Fibroblast of the conjunctiva (primary cell): ENCODE measurements at regions not wholly inside any gene's neighbourhood (a gene's known extent, or its start where the extent isn't known, plus 50 kb on each side); places are given as distances from the start of the nearest gene placed in this dataset.
"Not testable (repeated sequence)": the region's sequence is repeated elsewhere in the genome, so short reads cannot be mapped to it uniquely, and the experiment has no call there.

Experiments
- DNase-seq: peaks from one replicate; pipeline ENCODE4 v3.0.0-alpha.2; 2010; ENCODE audit warnings: low read depth

DNA sequence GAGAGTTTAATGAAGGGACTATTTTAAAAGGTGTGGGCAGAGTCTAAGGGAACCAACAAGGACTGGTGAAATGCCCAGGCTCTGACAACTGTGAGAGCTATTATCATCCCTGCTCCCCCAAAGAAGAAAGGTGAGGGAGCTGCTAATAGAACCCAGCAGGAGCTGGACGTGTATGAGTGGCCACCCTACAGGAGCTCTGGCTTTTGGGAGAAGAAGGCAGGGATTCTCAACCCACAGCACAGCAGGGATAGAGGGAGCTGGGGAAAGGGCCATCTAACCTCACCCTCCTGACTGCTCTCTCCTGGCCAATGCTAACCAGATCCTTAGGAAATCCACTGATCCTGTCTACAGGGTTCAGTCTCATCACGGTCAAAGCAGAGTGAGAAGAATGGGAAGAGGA is 57.1 kb downstream of the GRIN2B start:
- DNase-seq = no peak

DNA sequence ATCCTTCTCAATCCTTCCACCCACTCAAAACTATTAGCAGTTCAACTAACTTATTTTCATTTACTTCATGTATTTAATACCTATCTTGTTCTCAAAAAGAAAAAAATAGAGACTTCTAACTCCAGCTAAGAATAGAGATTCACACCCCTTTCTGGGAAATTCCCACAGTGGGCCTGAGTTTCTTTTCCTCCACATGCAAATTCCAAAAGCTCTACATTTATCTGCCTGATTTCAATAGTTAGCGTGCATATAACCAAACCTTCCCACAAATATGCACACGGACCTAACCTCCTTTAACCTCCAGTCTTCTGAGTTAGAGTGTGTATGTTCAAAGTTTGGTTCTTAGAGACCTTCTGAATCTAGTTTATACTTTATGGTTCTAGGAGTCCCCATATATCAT is 62.5 kb downstream of the GRIN2B start:
- no peak for DNase-seq

DNA sequence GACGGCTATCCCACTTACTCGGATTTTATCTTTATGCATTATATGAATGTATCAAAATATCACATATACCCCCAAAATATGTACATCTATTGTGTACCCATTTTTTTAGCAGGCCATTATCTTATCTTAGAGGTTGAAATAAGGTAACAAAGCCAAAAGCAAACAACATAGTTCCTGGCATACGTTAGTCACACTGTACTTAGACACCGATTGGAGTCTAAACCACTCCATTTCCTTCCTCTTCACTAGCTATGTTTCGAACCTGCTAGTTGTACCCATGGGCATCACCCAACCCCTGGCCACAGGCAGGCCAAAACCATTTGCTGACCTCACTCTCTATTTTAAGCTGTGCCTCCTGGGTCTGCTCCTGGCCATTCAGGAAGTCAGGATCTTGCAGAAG is 66.3 kb downstream of the GRIN2B start:
- DNase-seq = no peak

DNA sequence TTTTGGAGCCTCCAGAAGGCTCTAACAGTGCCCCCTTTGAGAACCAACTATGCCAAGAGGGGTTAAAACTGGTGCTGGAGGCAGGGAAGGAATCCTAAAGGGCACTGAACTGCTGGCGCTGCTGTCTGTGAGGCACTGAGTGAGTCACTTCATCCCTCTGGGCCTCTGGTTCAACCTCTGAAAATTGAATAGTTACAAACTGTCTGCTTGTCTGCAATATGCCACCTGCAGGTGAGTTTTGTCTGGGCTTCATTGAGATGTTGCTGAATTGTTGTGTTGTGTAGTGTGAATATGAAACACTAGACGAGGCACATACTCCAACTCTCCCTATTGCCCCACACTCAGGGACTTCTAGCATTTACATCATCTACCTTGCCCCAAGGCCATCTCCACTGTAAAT is 68.0 kb downstream of the GRIN2B start:
- no peak for DNase-seq

DNA sequence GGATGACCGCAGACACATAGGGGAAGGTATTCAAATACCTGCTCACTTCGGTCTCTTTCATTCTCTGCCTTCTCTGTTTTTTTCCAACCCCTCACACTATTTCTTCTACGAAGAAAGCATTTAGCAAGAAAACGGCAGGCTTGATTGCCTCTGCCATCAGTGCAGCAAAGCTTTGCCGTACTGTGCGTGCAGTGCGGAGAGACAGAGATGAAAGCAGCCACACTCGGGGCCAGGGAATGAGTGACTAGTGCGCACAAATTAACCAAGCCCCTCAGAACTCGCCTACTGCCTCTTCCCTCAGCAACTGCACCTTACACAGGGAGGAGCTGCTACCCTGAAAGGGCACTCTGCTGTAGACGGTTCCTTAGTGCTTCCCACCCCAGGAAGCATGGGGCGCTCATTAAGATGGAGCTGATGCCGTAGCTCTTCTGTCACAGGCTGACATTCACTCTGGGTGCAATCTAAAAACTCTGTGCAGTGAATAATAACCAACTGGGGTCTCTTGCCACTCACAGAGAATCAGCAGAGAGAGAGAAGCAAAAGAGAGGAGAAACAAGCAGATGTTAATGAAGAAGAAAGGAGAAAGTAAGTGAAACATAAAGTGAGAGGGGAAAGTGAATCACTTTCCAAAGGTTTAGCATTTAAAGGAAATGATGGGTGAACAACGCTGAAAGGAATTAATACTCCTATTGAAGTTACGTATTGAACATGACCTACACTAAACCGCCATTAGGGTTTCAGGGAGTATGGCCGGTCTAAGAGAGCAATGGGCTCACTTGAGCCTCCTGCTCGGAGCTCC is 69.4 kb downstream of the GRIN2B start:
- no peak for DNase-seq

DNA sequence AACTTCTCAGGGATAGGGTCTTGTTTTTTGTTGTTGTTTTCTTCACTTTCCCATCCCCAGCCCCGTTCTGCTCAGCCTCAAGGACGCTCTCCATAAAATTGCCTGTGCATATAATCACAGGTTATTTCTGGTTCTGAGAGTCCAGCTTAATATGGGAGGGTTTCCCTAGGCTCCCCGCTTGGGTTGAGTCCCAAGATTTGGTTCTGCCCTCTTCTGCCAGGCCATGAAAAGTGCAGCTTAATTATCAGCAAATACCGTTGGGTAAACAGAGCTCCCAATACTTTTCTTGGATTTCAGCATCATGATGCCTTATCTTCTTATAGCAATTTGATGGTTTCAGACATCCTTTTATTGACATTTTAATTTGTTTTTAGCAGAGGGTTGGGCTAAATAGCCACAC is 75.6 kb downstream of the GRIN2B start:
- no peak for DNase-seq

DNA sequence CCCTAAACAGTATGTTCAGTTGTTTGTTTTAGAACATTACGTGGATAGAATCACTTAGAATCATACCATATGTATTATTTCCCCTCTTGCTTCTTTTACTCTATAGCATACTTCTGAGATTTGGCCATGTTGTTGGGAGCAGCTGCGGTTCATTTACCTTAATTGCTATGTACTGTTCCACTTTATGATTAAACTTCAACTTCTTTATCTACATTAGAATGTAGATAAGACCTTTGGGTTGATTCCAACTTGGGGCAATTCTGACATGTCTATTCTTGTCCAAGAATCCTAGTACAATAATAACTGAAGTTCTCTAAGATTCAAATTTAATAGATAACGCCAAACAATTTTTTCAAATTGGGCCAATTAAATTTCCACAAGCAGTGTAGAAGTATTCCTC is 80.7 kb downstream of the GRIN2B start:
- DNase-seq = no peak

DNA sequence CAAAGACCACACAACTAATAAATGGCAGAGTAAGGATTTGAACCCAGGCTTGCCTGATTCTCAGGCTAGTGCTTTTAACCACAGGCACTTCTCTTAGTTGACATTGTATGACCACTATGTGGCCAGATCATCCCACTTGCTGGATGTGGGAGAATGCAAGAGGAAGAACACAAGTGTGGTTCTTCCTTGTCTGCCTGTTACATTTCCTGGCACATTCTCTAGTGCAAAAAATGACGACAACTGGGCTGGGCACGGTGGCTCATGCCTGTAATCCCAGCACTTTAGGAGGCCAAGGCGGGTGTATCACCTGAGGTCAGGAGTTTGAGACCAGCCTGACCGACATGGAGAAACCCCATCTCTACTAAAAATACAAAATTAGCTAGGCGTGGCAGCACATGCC is 83.0 kb downstream of the GRIN2B start:
- DNase-seq = not testable (repeated sequence)

DNA sequence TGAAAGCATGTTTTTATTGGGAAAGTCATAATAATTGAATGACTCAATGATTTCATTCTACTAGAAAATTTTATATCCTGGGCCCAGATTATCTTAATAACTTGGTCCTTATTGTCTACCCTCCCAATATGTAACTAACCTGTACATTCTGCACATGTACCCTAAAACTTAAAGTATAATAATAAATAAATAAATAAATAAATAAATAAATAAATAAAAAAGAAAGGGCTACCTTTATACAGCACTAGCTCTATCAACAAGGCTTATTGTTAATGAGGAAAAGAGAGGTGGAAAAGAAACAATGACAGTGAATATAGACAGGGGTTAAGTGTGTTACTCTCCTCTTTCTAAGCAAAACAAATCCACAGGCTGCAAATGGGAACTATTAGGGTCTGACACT is 83.6 kb downstream of the GRIN2B start:
- DNase-seq = no peak

DNA sequence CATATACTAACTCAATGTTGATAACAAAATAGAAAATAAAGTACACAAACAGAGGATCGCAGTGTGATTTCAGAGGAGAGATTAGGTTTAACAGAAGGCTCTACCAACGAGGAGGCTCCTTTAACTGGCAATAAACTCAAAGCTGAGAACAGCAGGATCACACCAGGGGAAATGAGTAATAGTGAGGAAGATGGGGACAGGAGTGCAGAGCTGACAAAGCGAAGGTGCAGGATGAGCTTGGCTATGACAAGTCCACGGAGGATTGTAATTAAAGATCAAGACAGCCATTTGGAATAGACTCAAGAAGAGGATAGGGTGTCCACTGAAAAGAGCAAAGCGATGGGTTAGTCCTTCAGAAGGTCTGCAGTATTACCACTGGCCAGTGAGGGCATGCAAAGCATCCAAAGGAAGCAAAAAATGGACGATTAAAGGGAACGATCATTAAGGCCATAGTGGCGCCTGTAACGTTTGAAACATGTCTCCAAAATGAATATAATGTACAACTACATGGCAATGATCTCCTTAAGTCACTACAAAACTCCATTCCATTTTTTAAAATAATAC is 85.3 kb downstream of the GRIN2B start:
- no peak for DNase-seq

DNA sequence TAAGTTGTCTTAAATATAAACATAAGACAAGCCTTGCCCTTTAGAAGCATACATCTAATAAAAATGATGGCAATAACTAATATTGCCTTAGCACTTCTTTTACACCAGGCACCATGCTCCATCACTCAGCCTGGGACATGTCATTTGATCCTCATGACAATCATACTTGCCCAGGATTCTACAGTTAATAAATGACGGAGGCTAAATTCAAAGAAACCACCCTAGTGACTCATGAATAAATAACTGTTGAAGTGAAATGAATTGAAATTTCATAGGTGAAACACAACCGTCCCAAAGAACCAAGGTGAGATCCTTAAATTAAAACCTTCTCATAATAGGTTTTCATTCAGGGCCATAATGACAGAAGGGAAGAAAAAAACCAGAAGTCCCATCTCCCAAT is 89.5 kb downstream of the GRIN2B start:
- DNase-seq = no peak

DNA sequence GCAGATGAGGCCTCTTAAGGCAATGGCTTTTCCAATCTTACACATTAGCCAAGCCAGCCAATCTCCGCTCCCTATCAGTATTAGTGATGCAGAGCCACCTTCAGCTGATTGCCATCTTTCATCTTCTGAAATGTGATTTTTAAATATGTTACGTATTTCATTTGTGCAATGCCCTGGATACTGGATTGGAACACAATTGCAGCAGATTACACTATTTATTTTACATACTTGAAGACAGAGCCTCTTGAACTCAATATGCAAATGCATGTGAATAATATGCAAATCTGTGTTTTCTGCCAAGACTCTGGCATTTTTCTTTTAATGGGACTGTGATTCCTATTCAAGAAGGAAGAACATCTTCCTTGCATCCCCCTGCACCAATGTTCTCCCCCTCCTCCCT is 90.5 kb downstream of the GRIN2B start:
- DNase-seq = no peak

DNA sequence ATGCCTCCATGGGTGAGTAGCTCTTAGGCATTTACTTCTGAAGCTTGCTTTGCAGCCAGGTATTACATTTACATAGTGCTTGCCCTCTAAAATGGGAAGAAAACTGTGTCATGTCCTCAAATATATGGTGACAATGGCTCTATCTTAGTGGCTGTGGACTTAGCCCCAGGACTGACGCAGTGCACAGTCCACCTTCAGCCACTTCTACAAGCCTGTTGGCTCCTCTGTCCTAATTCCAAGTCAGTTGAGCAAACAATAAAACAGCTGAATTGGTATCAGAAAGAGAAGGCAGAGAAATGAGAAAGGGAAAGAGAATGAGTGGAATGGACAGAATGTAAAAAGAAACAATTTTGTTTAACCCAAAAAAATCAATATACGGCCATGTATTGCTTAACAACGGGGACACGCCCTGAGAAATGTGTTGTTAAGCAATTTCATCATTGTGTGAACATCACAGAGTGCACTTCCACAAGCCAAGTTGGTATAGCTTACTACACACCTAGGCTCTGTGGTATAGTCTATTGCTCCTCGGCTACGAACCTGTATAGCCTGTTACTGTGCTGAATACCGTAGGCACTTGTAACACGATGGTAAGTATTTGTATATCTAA is 93.5 kb downstream of the GRIN2B start:
- DNase-seq = no peak

DNA sequence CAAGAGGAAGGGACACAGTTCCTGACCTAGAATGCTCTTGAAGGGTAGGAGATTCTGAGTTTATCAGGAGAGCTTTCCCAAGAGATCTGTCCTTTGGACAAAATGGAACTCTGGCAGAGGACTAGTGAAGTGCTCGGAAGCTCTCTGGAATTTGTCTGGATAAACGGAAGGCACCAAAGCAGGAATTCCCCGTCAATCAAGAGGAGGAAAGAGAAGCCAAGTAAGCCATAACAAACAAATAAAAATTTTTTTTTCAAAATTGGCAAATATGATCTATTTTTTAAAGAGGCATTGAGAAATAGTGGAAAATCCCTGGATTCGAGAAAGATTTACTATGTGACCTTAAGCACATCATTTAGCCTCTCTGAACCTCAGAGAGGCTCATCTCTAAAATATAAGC is 99.2 kb downstream of the GRIN2B start:
- no peak for DNase-seq

DNA sequence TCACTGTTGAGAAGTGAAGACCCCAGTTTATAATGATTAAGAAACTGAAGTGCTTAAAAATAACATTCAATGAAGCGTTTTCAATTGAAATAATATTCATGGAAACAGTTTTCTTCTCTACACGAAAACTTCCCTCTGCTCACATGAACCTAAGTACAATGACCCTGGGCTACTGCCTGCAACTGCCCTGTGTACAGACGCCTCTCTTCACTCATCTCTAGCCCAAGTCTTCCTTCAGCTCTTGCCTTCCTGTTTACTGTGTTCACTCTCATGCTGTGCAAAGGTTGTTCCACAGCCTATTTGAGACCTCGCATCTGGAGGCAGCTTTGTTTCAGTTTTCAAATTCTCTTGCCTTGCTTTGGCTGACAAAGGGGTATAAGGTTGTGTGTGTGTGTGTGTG is 100.8 kb downstream of the GRIN2B start:
- no peak for DNase-seq

DNA sequence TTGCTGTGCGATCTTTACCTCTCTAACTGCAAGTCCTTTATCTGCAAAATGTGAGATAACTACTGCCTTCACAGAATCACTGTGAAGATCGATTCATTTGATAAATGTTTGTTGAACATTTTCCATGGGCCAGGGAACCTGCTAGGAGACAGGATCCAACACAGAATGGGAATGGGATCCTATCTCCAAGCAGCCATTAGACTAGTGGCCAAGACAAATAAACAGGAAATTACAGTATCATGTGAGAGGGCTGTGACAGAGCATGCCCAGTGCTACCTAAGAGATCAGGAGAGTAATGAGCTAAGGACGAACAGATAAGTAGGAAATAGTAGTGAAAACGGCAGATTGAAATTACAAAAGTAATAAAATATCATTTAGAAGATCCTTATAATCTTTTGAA is 105.7 kb downstream of the GRIN2B start:
- DNase-seq = no peak

DNA sequence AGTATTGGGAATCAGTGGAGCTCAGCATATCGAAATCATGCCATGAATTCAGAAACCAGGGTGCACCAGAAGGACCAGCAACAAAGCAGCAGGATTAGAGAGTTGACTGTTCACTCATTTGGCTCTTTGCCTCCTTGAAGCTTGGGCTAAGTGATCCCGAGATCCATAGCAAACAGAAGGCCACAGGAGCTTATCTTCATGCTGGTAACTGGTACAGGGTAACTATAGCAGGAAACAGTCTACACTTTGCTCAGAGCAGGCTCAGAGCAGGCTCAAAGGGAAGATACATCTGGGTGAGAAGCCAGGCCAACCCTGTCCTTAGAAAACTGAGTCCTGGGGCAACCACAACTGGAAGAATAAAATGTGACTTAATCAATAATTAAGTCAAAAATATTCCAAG is 111.1 kb downstream of the GRIN2B start:
- DNase-seq = no peak

DNA sequence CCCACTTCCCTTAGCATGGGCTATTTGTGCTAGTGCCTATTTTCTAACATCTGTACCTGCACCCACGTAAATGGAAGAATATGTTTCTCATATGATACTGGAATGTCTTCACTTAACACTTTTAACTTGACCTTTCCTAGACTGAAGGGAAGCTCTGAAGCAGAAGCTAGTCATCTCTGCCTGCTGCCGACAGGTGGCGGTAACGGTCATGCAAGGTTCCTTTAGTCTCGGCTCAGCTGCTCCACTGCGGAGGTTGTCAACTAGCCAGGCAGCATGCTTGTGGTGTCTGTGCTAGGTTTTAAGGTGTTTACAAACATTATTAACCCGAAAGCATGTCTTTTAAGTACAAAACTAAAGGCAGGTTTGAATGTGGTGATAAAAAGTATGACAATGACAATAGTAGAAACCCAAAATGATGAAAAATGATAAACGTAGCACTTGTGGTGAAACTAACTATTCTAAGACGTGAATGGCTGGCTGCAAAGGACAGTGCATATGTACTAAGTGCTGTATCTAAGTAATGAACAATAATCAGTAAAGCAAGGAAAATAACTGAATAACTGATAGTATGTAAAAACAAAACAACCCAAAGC is 117.2 kb downstream of the GRIN2B start:
- DNase-seq = peak; percentile 56

DNA sequence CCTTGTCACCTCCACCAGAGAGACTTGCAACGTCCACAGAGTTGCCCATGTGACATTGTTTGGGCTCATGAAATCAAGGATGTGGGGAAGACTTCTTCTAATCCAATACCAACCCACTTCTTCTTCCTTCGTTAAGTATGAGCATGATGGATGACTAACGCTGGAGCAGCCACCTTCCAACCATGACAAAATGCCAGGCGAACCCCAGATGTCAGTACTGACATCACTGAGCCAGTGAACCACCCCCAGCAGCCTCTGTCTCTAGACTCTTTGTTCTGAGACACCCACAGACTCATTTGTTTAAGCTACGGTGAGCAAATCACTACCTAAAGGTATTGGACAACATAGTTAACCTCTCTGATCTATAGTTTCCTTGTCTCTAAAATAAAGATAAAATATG is 123.7 kb downstream of the GRIN2B start:
- no peak for DNase-seq

DNA sequence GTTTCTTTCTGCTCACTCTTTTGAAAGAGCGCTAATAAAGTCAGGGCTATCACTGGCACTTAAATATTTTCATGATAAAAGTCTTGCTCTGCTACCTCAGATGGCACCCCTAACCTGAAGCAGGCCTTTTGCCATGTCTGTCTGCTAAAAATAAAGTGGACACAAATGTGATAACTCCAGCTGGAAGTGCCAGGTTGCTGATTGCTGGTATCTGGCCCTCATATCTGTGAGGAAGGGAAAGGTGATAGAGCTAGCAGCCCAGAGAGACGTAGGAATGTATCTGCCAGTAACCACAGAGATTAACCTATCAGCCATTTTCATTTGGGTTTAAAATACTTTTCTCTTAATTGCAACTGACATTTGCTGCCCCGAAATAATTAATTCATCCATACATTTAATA is 127.9 kb downstream of the GRIN2B start:
- no peak for DNase-seq

DNA sequence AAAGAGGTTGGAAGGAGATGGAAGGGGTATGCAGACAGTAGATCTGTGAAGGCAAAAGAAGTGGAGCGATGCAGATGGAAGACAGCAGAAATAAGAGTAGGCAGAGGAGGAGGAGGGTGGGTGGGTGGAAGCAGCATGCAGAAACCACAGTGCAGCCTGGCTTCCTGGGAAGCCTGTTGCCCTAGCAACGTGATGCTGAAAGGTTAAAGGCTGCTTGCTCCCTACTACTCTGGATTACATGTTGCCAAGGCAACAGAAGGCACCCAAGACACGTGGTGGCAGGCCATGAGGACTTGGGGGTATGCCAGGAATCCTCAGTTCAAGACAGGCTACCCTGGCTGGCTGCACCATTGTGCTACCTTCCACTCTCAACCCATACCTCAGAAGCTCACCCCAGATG is 129.6 kb downstream of the GRIN2B start:
- no peak for DNase-seq

DNA sequence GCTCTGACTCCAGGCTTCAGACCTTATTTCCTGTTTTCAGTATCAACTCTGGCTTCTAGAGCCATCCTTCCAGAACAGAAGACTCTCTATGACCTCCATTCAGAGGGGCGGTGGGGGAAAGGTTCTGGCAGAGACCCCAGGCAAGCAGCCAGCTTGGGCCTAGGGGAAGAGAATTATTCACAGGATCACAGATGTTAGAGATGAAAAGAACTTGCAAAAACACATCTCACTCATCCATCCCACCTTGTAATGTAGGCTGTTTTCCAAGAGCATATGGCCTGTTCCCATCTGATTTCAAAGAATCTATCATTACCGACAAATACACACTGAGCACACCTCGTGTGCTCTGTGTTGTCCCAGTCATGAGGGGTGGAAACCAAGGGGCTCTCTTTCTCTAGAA is 131.9 kb downstream of the GRIN2B start:
- no peak for DNase-seq

DNA sequence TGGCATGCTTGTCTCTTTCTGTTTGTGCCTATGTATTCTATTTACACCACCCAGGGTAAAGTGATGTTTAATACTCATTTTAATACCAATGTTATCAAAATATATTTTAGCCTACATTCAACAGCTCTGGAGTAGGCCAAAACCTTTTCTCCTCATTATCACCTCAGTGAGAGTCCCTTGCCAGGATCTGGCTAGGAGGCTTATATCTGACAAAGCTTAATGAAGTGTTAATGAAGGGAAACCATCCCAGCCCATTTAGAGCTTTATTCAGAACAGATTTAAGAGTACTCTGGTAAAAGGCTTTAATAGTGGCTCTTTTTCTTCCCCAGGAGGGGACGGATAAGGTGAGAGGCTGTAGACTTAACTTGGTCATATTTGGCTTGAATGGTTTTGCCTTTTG is 137.6 kb downstream of the GRIN2B start:
- DNase-seq = no peak
